ENCODE measurements at regions not wholly inside any gene's neighbourhood (a gene's known extent, or its start where the extent isn't known, plus 50 kb on each side); places are given as distances from the start of the nearest gene placed in this dataset.

DNA sequence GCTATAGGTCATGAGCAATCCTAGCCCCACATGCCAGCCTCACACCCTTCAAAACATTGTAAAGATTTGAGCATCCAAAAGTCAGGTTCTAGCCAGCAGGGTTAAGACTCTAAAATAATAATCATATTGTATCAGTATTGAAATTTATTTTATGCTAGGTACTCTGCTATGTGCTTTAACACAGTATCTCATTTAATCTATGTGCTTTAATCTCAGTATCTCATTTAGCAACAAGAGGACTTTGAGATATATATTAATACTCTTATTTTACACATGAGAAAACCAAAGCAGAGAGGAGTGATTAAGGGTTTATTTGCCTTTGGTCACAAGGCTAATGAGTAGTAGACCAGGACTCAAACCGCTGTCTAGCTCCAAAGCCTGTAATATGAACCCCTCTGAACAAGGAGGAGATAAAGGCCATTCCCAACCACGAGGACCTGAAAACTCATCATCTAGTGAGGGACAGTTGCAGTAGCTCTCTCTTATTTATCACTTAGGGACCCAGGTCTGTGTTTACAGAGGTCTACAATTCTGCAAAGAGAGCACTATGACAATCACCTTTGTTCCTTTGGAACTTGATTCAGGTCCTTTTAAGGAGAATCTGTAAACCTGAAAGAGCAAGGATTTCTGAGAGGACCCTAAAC lies 116.5 kb upstream of the SERTAD2 start:
- no peak for DNase-seq

- no peak for DNase-seq
Measured at GRCh38 chr2:64770781-64771334, 117.1 kb upstream of the SERTAD2 start.

- no peak for DNase-seq
Measured at GRCh38 chr2:64771737-64772136, 118.0 kb upstream of the SERTAD2 start.

- no peak for DNase-seq
Measured at GRCh38 chr2:64773461-64774118, 119.9 kb upstream of the SERTAD2 start.

DNA sequence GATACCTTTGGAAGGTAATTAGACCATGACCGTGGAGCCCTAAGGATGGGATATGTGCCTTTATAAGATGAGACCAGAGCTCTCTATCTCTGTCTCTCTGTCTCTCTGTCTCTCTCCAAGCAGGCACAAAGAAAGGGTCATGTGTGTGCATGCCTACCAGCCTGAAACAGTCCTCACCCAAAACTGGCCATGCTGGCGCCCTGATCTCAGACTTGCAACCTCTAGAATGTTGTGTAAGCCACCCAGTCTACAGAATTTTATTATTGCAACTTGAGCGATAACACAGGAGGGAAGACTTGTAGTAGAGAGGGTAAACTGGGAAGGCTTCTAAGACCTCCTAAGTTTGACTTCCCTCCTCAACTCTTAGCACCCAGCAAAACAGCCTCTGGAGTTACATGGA lies 124.1 kb upstream of the SERTAD2 start:
- no peak for DNase-seq

DNA sequence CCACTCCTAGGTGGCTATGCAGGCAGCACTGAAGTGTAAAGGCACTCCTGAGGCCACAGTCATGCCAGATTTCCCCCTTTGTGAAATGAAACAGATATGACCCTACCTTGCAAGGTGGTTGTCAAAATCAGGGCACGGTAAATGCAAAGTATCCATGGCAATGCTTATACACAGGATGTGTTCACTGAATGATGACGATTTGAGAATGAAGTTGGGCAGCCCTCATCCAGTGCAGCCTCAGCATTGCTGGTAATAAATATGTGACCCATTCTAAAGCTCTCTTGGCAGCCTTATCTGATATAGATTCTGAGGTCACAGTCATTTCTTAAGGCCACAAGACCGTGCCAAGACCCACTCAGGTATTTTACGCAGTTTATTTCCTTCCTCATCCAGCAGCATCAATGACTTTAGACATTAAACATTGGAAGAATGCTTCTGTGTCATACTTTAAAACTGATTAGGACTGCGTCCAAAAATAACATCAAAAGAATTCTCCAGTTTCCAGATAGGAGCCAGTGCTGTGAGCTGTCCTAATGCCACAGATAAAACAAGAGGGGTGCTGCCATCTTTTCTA lies 125.5 kb upstream of the SERTAD2 start:
- DNase-seq, result no peak

GRCh38 chr2:64780041-64780440 lies 126.3 kb upstream of the SERTAD2 start:
- no peak for DNase-seq

GRCh38 chr2:64781711-64782390 lies 128.1 kb upstream of the SERTAD2 start:
- DNase-seq, result no peak

- DNase-seq, result no peak
Measured at GRCh38 chr2:64784168-64785061, 130.7 kb upstream of the SERTAD2 start.

DNA sequence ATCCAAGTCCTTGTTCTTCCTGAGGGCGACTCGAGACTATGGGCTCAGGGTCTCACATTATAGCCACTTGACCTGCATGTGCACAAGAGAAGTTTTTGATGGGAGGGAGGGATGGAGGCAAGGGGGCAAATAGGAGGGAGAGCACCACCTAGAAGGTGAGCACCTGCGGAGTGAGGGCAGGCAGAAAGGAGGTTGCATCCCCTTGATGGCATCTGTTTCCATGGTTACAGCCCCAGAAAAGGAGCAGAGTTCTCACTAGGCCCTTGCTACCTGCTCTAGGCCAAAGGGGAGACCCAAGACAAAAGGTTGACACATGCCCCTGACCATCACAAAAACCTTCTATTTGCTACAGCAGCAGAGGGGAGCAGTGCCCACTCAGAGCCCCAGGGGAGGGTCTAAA lies 131.5 kb upstream of the SERTAD2 start:
- DNase-seq, result no peak

DNA sequence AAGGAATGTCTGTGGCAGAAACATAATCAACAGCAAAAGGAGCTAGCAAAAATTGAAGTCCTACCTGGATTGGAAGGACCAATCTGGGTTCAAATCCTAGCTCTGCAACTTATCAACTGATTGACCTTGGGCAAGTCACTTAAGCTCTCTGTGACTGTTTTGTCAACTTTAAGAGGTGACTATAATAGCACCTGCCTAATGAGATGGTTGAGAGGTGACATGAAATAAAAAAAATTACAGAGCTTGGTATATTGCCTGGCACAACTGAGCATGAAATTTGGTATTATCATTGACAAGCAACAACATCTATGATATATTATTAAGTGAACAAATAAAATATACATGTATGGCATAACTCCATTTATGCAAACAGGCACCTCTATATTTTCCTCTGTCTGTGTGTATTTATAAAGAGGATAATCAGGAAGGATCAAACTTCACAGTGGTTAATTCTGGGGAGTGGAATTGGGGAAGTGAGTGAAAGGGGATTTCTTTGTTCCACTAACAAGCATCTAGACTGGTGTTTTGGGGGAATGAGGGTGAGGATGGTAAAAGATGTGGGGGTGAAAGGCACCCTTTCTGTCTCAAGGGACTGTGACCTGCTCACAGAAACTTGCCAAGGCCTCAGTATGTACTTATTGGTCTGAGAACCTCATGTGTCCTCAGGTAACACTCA lies 132.8 kb upstream of the SERTAD2 start:
- DNase-seq, result no peak

DNA sequence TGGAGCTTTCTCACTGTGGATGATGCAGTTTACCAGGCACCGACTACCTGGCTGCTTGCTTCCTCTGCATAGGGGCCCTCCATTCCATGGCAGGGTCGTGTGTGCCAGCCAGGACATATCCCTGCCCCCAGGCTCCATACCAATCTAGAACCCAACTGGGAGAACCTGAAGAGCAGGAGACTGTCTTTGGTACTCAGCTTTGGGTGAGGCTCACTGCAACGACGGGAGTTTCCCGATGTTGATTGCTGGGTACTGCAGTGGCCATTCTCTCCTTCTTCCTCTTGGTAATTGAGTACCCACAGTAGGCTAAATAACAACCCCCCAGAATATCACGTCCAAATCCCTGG lies 133.3 kb upstream of the SERTAD2 start:
- no peak for DNase-seq

- peak in 1 of 2 donors; percentile 19 for DNase-seq
Measured at GRCh38 chr2:64787698-64788097, 134.0 kb upstream of the SERTAD2 start.

- DNase-seq, result no peak
Measured at GRCh38 chr2:64789466-64790320, 136.0 kb upstream of the SERTAD2 start.

DNA sequence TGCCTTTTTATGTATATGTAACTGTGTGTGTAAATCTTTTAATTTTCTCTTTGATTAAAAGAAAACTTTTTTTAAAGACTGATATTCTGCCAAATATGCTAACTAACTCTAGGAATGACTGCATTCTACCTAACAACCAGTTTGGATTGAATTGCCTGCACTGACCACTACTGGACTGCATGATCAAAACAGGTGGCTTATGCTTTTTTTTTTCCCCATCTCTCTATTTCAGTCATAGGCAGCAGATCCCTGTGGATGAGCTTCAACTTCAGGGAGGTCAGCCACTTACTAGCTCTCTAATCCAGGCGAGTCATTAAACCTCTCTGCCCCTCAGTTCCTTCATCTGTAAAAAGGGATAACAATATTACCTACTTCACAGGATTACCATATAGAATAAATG lies 138.6 kb upstream of the SERTAD2 start:
- DNase-seq, result no peak

GRCh38 chr2:64792995-64793639 lies 139.4 kb upstream of the SERTAD2 start:
- DNase-seq, result no peak

DNA sequence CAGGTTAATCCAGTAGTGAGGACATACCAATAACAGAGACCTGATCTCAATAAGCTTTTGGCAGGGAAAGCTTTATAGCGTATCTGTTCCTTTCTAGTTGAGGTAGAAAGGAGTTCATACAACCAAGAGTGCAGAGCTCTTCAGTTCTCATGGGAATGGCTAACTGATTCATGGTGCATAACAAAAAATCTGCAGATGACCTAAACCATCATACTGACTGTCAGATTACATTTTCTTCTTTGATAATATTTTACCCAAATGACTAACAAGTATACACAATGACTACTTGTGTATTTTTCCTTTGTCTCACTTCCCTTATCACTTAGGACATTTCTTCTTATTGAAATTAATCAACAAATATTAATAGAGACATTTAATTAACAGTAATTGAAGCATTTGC lies 140.0 kb upstream of the SERTAD2 start:
- no peak for DNase-seq

DNA sequence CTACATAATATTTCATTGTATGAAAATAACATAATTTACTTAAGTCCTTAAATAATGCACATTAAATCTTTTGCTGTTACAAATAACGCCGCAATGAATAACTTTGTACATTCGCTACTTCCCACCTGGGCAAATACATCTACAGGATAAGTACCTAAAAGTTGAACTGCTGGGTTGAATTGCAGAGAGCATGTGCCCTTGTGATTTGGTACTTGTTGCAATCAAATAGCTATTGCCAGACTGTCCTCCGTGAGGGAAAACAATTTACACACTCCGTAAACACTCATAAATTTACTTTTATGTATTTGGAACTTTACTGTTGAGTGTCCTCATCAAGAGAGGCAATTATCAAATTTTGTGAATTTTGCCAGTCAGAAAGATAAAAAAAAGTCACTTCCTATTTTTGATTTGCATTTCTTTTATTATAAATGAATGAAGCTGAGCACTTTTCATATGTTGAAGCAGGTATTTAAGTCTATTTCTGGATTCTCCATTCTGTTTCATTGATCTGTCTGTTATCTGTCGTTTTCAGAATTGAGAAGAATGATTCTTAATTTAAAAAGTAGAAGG lies 140.8 kb upstream of the SERTAD2 start:
- DNase-seq, result no peak

GRCh38 chr2:64795024-64795592 lies 141.4 kb upstream of the SERTAD2 start:
- no peak for DNase-seq

GRCh38 chr2:64796926-64797325 lies 143.2 kb upstream of the SERTAD2 start:
- DNase-seq, result no peak
